SU-DHL-6 (cell line): ENCODE measurements at regions not wholly inside any gene's neighbourhood (a gene's known extent, or its start where the extent isn't known, plus 50 kb on each side); places are given as distances from the start of the nearest gene placed in this dataset.

Experiments
- CTCF ChIP-seq: fragments of 200-600 bp; sonication (generic); IDR thresholded peaks from one replicate; pipeline ENCODE4 v1.5.1; 2017; ENCODE audit warnings: antibody characterized with exemption, mild to moderate bottlenecking, low read length, moderate library complexity; ENCODE audit not compliant: insufficient read depth, poor library complexity, severe bottlenecking
- EZH2phosphoT487 ChIP-seq: fragments of 200-600 bp; sonication (generic), shearing (Covaris generic); conservative IDR thresholded peaks from 2 replicates; pipeline ENCODE4 v1.6.1; 2018; ENCODE audit warnings: mild to moderate bottlenecking, antibody characterized with exemption, low read length, moderate library complexity, mixed read lengths

GRCh38 chr5:109937951-109938350 lies 248.2 kb downstream of the MAN2A1 start:
- no peak for TF ChIP-seq EZH2phosphoT487
- TF ChIP-seq CTCF, result no peak
